K562 (cell line): ENCODE measurements at regions not wholly inside any gene's neighbourhood (a gene's known extent, or its start where the extent isn't known, plus 50 kb on each side); places are given as distances from the start of the nearest gene placed in this dataset.

ENCODE experiments used
- ATAC-seq: fragments of 200-7000 bp; cut with Tn5 transposase; 3 replicates; pipeline ENCODE4 v1.9.1; 2020; ENCODE audit warnings: moderate library complexity
- BruUV-seq: library from RNA; stranded (reverse); fragments of 400-500 nt; replicated peaks from 2 replicates; lab custom pipeline; 2021; lab: Mats Ljungman, UMichigan
- CTCF ChIA-PET: fragments of 300-600 bp; formaldehyde crosslinking; extraction: SDS; loops from one replicate; lab custom pipeline; 2021; ENCODE audit warnings: low intra/inter-chr PET ratio; lab: Yijun Ruan, JAX
- POLR2A ChIA-PET: fragments of 300-600, 350-650 bp; sonication (Branson Sonifier 250); formaldehyde crosslinking; extraction: SDS; loops from one replicate; lab custom pipeline; 2021; ENCODE audit warnings: antibody characterized with exemption, inconsistent platforms; lab: Yijun Ruan, JAX
- DNase-seq, 4 experiments: peaks; one replicate each; pipeline versions ENCODE4 v3.0.0 to v3.0.0-alpha.2; 2011 to 2018; ENCODE audit warnings: low spot score in 3 of 4, mixed read lengths in 3 of 4; ENCODE audit errors: extremely low read depth in 1 of 4
- FAIRE-seq: peaks from 2 replicates; lab custom pipeline; 2011; peaks lifted over from hg19 to GRCh38; lab: Jason Lieb, UNC
- H2AFZ ChIP-seq: 2 replicates; pipeline ENCODE4 v1.6.0; 2011; ENCODE audit warnings: low read depth, low read length, control low read depth, inconsistent platforms
- H3K27ac ChIP-seq: fragments of 200-600 bp; 3 replicates; pipeline ENCODE4 v1.8.0; 2011; ENCODE audit warnings: low read depth, mild to moderate bottlenecking, control low read depth, inconsistent platforms, low read length, moderate library complexity, mixed read lengths; ENCODE audit errors: extremely low read depth
- H3K27me3 ChIP-seq, 2 experiments: fragments of 300-600 bp in 1 of 2; 2 replicates in 1 of 2; 3 replicates in 1 of 2; pipeline versions ENCODE4 v1.6.0 to v1.8.0; 2011; ENCODE audit warnings: inconsistent platforms in 2 of 2, low read length in 2 of 2, mild to moderate bottlenecking in 1 of 2, mixed read lengths in 1 of 2, moderate library complexity in 1 of 2; ENCODE audit not compliant: control insufficient read depth in 2 of 2, insufficient read depth in 2 of 2
- H3K36me3 ChIP-seq: fragments of 300-600 bp; 3 replicates; pipeline ENCODE4 v1.8.0; 2011; ENCODE audit warnings: mild to moderate bottlenecking, low read length, inconsistent platforms; ENCODE audit not compliant: control insufficient read depth, insufficient read depth
- H3K4me1 ChIP-seq, 2 experiments: fragments of 200-600 bp in 1 of 2; replicated peaks in 1 of 2; 2 replicates in 1 of 2; 3 replicates in 1 of 2; pipeline versions ENCODE4 v1.5.1 to v1.8.0; 2011; ENCODE audit warnings: inconsistent platforms in 2 of 2, low read length in 2 of 2, mild to moderate bottlenecking in 1 of 2, mixed read lengths in 1 of 2, moderate library complexity in 1 of 2; ENCODE audit not compliant: control insufficient read depth in 2 of 2, insufficient read depth in 2 of 2
- H3K4me2 ChIP-seq: 2 replicates; pipeline ENCODE4 v1.6.1; 2011; ENCODE audit warnings: low read length, control low read depth, inconsistent platforms, mixed read lengths; ENCODE audit not compliant: insufficient read depth
- H3K4me3 ChIP-seq: fragments of 200-600 bp; sonication (generic), shearing (Covaris generic); 2 replicates; pipeline ENCODE4 v1.5.1; 2016; ENCODE audit warnings: control low read depth, inconsistent platforms
- H3K79me2 ChIP-seq: fragments of 200-600 bp; 3 replicates; pipeline ENCODE4 v1.8.0; 2011; ENCODE audit warnings: low read length, inconsistent platforms; ENCODE audit not compliant: control insufficient read depth, insufficient read depth
- H3K9ac ChIP-seq, 2 experiments: 2 replicates each; pipeline versions ENCODE4 v1.6.0 to v1.6.1; 2011; ENCODE audit warnings: low read depth in 2 of 2, low read length in 2 of 2, control low read depth in 1 of 2, inconsistent platforms in 1 of 2, mild to moderate bottlenecking in 1 of 2, mixed read lengths in 1 of 2; ENCODE audit not compliant: insufficient read depth in 1 of 2
- H3K9me1 ChIP-seq: one replicate; pipeline ENCODE4 v1.6.0; 2011; ENCODE audit warnings: inconsistent platforms, mild to moderate bottlenecking, low read length, moderate library complexity; ENCODE audit not compliant: control insufficient read depth, insufficient read depth
- H3K9me3 ChIP-seq: replicated peaks from 2 replicates; pipeline ENCODE4 v1.5.1; 2011; ENCODE audit warnings: low read depth, low read length, inconsistent platforms; ENCODE audit not compliant: control insufficient read depth, insufficient read depth
- H4K20me1 ChIP-seq: replicated peaks from 2 replicates; pipeline ENCODE4 v1.6.1; 2011; ENCODE audit warnings: low read length, inconsistent platforms, mixed read lengths; ENCODE audit not compliant: control insufficient read depth, insufficient read depth
- CBX1 ChIP-seq: sonication (generic); IDR thresholded peaks from 2 replicates; pipeline ENCODE4 v1.6.1; 2016; ENCODE audit warnings: antibody characterized with exemption, low read depth, mild to moderate bottlenecking
- DMBX1 ChIP-seq: fragments of 250-450 bp; sonication (Bioruptor Pico); IDR thresholded peaks from 2 replicates; pipeline ENCODE4 v1.8.0; 2022; ENCODE audit warnings: inconsistent platforms, mild to moderate bottlenecking, moderate library complexity, borderline replicate concordance
- DPF2 ChIP-seq: fragments of 450-650 bp; IDR thresholded peaks from 2 replicates; pipeline ENCODE4 v1.6.1; 2016
- ETS2 ChIP-seq: IDR thresholded peaks from 2 replicates; pipeline ENCODE4 v1.6.1; 2016; ENCODE audit warnings: borderline replicate concordance, missing genetic modification characterization, mild to moderate bottlenecking, moderate library complexity, missing compliant biosample characterization; ENCODE audit not compliant: poor library complexity, severe bottlenecking
- GABPB1 ChIP-seq: sonication (generic); formaldehyde crosslinking; IDR thresholded peaks from 2 replicates; pipeline ENCODE4 v1.8.0; 2022; ENCODE audit warnings: mild to moderate bottlenecking, missing genetic modification reagents
- HDAC2 ChIP-seq: fragments of 450-650 bp; IDR thresholded peaks from 2 replicates; pipeline ENCODE4 v1.6.1; 2016; ENCODE audit warnings: mild to moderate bottlenecking
- HMG20A ChIP-seq: fragments of 450-650 bp; formaldehyde crosslinking; conservative IDR thresholded peaks from 2 replicates; pipeline ENCODE4 v1.4.0; 2020; ENCODE audit warnings: mild to moderate bottlenecking, mixed read lengths
- L3MBTL2 ChIP-seq: fragments of 450-650 bp; IDR thresholded peaks from 2 replicates; pipeline ENCODE4 v1.6.1; 2016; ENCODE audit warnings: mild to moderate bottlenecking, moderate library complexity
- LEF1 ChIP-seq: fragments of 450-650 bp; IDR thresholded peaks from 2 replicates; pipeline ENCODE4 v1.6.1; 2016; ENCODE audit warnings: mild to moderate bottlenecking
- NONO ChIP-seq, 2 experiments: fragments of 200-400 bp in 1 of 2; fragments of 450-650 bp in 1 of 2; formaldehyde crosslinking in 1 of 2; IDR thresholded peaks; 2 replicates each; pipeline ENCODE4 v1.6.1; 2017; ENCODE audit warnings: low read depth in 2 of 2, mild to moderate bottlenecking in 2 of 2, moderate library complexity in 2 of 2, low read length in 1 of 2
- SMARCB1 ChIP-seq: IDR thresholded peaks from 2 replicates; pipeline ENCODE4 v1.6.1; 2011; ENCODE audit warnings: improper control_type of control experiment, low read depth; ENCODE audit not compliant: insufficient read length
- SP2 ChIP-seq: IDR thresholded peaks from 2 replicates; pipeline ENCODE4 v1.6.1; 2011; ENCODE audit warnings: mild to moderate bottlenecking, low read depth, low read length, moderate library complexity; ENCODE audit not compliant: poor library complexity, severe bottlenecking; ENCODE audit errors: extremely low read depth
- ZFP1 ChIP-seq: fragments of 450-650 bp; formaldehyde crosslinking; IDR thresholded peaks from 2 replicates; pipeline ENCODE4 v1.4.0; 2020; ENCODE audit warnings: mild to moderate bottlenecking, mixed read lengths
- ZFPM2 ChIP-seq: fragments of 250-450 bp; sonication (Bioruptor Pico); IDR thresholded peaks from 2 replicates; pipeline ENCODE4 v1.5.1; 2022; ENCODE audit warnings: mild to moderate bottlenecking
- ZKSCAN8 ChIP-seq: fragments of 200-800 bp; sonication (Bioruptor generic); IDR thresholded peaks from 2 replicates; pipeline ENCODE4 v1.6.1; 2016; ENCODE audit warnings: missing genetic modification characterization, missing compliant biosample characterization
- ZNF124 ChIP-seq: sonication (generic); formaldehyde crosslinking; IDR thresholded peaks from 2 replicates; pipeline ENCODE4 v1.8.1; 2022; ENCODE audit warnings: missing genetic modification reagents
- WGBS: fragments of 100-300 bp; shearing (Covaris generic); methylation state at CpG from one replicate; pipeline ENCODE4 v1.1.6; 2016; ENCODE audit warnings: low coverage, mixed read lengths; ENCODE audit not compliant: insufficient coverage; ENCODE audit errors: missing lambda C conversion rate; 5-methylcytosine and 5-hydroxymethylcytosine counted together
- in situ Hi-C: fragments of 300-500 bp; cut with MboI; formaldehyde crosslinking; loops from 4 replicates; pipeline ENCODE4 v1.15.0; 2018; ENCODE audit warnings: inconsistent platforms, mixed read lengths
- intact Hi-C: fragments of 100-400 bp; cut with micrococcal nuclease; formaldehyde crosslinking; loops from 2 replicates; pipeline ENCODE4 v1.14.2; 2022
- TF ChIP-seq, protein P1 (sequence below): fragments of 450-650 bp; formaldehyde crosslinking; conservative IDR thresholded peaks from 2 replicates; pipeline ENCODE4 v1.4.0; 2022; ENCODE audit warnings: mild to moderate bottlenecking, missing genetic modification characterization

DNA sequence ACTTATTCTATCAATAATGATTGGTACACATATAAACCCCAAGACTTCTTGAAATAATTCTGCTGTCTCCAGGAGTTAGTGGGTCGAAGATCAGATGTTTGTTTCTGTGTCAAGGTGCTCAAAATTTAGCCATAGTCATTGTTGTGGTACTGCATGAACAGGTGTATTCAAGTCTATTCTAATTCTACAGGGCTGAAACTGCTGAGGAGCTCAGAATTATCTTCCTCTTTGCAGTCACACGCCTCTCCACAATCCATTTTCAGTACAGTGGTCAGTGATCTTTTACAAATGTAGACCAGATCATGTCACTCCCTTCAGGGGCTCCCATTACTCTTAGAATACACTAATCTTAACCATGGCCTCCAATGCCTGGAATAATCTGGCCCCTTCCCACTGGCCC lies 527.5 kb downstream of the NTRK3 start:
- Histone ChIP-seq H3K4me2 (no peak overlapping the region), H3K9me1 (no peaks in the 10 kb centered on the region), H3K79me2 (no peaks in the 10 kb centered on the region), H2AFZ (no peak overlapping the region), H3K9me3 (no peaks in the 10 kb centered on the region), H3K27ac (no peak overlapping the region), H3K4me3 (no peak overlapping the region), H3K4me1 (peaks cover 0 to 8% of the 10 kb centered on the region in 2 experiments; a peak in 1 of 5 replicates), H3K27me3 (peaks cover 0 to 5% of the 10 kb centered on the region in 2 experiments; a peak in 2 of 5 replicates), H3K36me3 (no peaks in the 10 kb centered on the region), H3K9ac (no peak overlapping the region), H4K20me1 (no peaks in the 10 kb centered on the region)
- ChIA-PET POLR2A (no interaction called here), CTCF (no interaction called here)
- intact Hi-C loops = no loop called here
- DNase-seq = no peak
- WGBS = 26% methylated on average over 2 of the region's 2 CpGs
- ATAC-seq = no peak
- no peak for FAIRE-seq
- no TSS peak for BruUV-seq
- in situ Hi-C loops = no loop called here
- no peak for TF ChIP-seq SP2
- TF ChIP-seq CBX1 = no peak
- no peak for TF ChIP-seq L3MBTL2
- no peak for TF ChIP-seq NONO (IDR thresholded peaks at IDR 0.05; ENCODE audit: low read depth in 2 of 2, low read length in 1 of 2)
- TF ChIP-seq GABPB1 (CRISPR knock-in tag) = no peak
- TF ChIP-seq DMBX1 (CRISPR knock-in tag) = no peak
- TF ChIP-seq ZKSCAN8 (CRISPR knock-in tag) = no peak
- TF ChIP-seq HDAC2 = no peak
- no peak for TF ChIP-seq HMG20A (CRISPR knock-in tag)
- TF ChIP-seq SMARCB1 = no peak
- no peak for TF ChIP-seq ETS2 (tag)
- no peak for TF ChIP-seq ZFPM2
- no peak for TF ChIP-seq ZNF124 (CRISPR knock-in tag)
- TF ChIP-seq LEF1 = no peak
- TF ChIP-seq, protein P1, sequence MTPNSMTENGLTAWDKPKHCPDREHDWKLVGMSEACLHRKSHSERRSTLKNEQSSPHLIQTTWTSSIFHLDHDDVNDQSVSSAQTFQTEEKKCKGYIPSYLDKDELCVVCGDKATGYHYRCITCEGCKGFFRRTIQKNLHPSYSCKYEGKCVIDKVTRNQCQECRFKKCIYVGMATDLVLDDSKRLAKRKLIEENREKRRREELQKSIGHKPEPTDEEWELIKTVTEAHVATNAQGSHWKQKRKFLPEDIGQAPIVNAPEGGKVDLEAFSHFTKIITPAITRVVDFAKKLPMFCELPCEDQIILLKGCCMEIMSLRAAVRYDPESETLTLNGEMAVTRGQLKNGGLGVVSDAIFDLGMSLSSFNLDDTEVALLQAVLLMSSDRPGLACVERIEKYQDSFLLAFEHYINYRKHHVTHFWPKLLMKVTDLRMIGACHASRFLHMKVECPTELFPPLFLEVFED (CRISPR knock-in tag) = no peak
- no peak for TF ChIP-seq ZFP1 (CRISPR knock-in tag)
- no peak for TF ChIP-seq DPF2
